ENCODE measurements at regions not wholly inside any gene's neighbourhood (a gene's known extent, or its start where the extent isn't known, plus 50 kb on each side); places are given as distances from the start of the nearest gene placed in this dataset.

DNA sequence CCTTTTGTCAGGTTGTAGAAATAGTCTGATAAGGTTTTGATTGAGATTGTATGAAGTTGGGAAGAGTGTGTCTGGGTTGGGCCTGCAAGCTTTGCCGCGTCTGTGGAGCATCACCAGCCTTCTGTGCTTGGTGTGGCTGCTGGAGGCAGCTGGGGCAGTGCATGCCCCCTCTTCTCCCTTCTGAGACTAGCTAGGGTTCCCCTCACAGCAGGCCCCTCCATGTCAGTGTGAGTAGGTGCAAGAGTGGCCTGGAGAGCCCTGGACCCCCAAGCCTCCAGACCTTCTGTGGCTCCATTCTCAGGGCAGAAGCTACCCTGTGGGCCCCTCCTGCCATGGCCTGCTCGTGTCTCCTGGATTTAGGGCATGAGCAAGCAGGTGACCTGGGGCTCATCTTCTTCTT is 914.2 kb downstream of the TBC1D22A start:
- Histone ChIP-seq H3K27me3 (ENCODE audit: low read length) (no peaks in the 10 kb centered on the region), H3K79me2 (ENCODE audit: low read length) (no peaks in the 10 kb centered on the region), H3K4me1 (ENCODE audit: low read length) (no peaks in the 10 kb centered on the region), H3K4me3 (ENCODE audit: low read length) (no peak overlapping the region), H3K9ac (ENCODE audit: low read length) (no peak overlapping the region), H3K4me2 (ENCODE audit: low read depth, low read length, poor library complexity, severe bottlenecking) (no peak overlapping the region), H3K27ac (ENCODE audit: low read length) (no peak overlapping the region), H4K20me1 (ENCODE audit: insufficient read depth, low read depth, low read length) (no peaks in the 10 kb centered on the region), H3K36me3 (ENCODE audit: insufficient read depth, low read length) (no peaks in the 10 kb centered on the region), H2AFZ (ENCODE audit: low read length) (no peak overlapping the region), H3K9me3 (ENCODE audit: low read length) (no peaks in the 10 kb centered on the region), H3K9me2 (replicated peaks; ENCODE audit: insufficient read depth, low read length) (no peaks in the 10 kb centered on the region)
- DNase-seq = no peak

DNA sequence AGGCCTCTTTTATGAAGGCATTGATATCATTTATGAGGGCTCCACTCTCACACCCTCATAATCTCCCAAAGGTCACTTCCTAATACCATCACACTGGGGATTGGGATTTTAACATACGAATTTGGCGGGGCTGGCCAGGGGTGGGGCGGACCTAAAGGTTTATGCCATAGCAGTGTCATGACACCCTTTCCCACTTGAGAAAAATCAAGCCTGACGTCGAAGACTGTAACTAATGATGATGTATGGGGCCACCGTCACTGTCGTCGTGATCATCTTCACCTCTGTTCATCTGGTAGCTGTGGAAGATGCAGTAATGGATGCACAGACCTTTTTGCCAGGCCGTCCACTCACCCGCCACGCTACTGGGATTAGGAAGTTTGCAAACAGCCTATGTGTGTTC is 912.1 kb downstream of the TBC1D22A start:
- Histone ChIP-seq H3K36me3 (ENCODE audit: insufficient read depth, low read length) (no peaks in the 10 kb centered on the region), H3K27me3 (ENCODE audit: low read length) (no peaks in the 10 kb centered on the region), H3K4me3 (ENCODE audit: low read length) (no peak overlapping the region), H3K9ac (ENCODE audit: low read length) (no peak overlapping the region), H3K4me1 (ENCODE audit: low read length) (no peaks in the 10 kb centered on the region), H3K79me2 (ENCODE audit: low read length) (no peaks in the 10 kb centered on the region), H3K9me2 (replicated peaks; ENCODE audit: insufficient read depth, low read length) (no peaks in the 10 kb centered on the region), H3K27ac (ENCODE audit: low read length) (no peak overlapping the region), H3K4me2 (ENCODE audit: low read depth, low read length, poor library complexity, severe bottlenecking) (no peak overlapping the region), H4K20me1 (ENCODE audit: insufficient read depth, low read depth, low read length) (no peaks in the 10 kb centered on the region), H3K9me3 (ENCODE audit: low read length) (no peaks in the 10 kb centered on the region), H2AFZ (ENCODE audit: low read length) (no peak overlapping the region)
- no peak for DNase-seq

- Histone ChIP-seq H3K9me3 (ENCODE audit: low read length) (no peaks in the 10 kb centered on the region), H3K9ac (ENCODE audit: low read length) (no peak overlapping the region), H3K79me2 (ENCODE audit: low read length) (no peaks in the 10 kb centered on the region), H2AFZ (ENCODE audit: low read length) (no peak overlapping the region), H3K4me2 (ENCODE audit: low read depth, low read length, poor library complexity, severe bottlenecking) (no peak overlapping the region), H3K4me1 (ENCODE audit: low read length) (no peaks in the 10 kb centered on the region), H3K9me2 (replicated peaks; ENCODE audit: insufficient read depth, low read length) (no peaks in the 10 kb centered on the region), H3K27me3 (ENCODE audit: low read length) (no peaks in the 10 kb centered on the region), H3K4me3 (ENCODE audit: low read length) (no peak overlapping the region), H4K20me1 (ENCODE audit: insufficient read depth, low read depth, low read length) (no peaks in the 10 kb centered on the region), H3K36me3 (ENCODE audit: insufficient read depth, low read length) (no peaks in the 10 kb centered on the region), H3K27ac (ENCODE audit: low read length) (no peak overlapping the region)
- DNase-seq = no peak
Measured at GRCh38 chr22:47673557-47673956, 911.1 kb downstream of the TBC1D22A start.

DNA sequence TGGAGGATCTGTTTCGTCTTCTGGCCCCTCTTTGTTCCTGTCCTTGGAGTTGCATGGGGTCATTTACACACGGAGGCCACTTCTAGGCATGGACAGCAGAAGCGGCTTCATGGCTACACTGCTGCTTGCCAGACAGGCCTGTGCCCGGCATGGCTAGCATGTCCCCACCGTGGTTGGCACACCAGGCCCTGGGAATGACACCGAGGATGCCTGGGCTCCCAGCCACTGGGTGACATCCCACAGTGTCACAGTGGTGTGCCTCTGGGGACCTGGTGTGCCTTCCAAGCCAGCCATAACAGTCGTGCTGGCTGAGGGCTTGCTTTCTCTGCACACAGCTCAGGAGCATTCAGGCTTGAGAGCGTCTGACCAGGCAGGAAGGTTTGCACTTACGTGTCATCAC is 910.1 kb downstream of the TBC1D22A start:
- Histone ChIP-seq H4K20me1 (ENCODE audit: insufficient read depth, low read depth, low read length) (no peaks in the 10 kb centered on the region), H3K4me2 (ENCODE audit: low read depth, low read length, poor library complexity, severe bottlenecking) (no peak overlapping the region), H3K4me1 (ENCODE audit: low read length) (no peaks in the 10 kb centered on the region), H3K9me3 (ENCODE audit: low read length) (no peaks in the 10 kb centered on the region), H3K27me3 (ENCODE audit: low read length) (no peaks in the 10 kb centered on the region), H3K27ac (ENCODE audit: low read length) (no peak overlapping the region), H3K79me2 (ENCODE audit: low read length) (no peaks in the 10 kb centered on the region), H3K9ac (ENCODE audit: low read length) (no peak overlapping the region), H3K9me2 (replicated peaks; ENCODE audit: insufficient read depth, low read length) (no peaks in the 10 kb centered on the region), H2AFZ (ENCODE audit: low read length) (no peak overlapping the region), H3K36me3 (ENCODE audit: insufficient read depth, low read length) (no peaks in the 10 kb centered on the region), H3K4me3 (ENCODE audit: low read length) (no peak overlapping the region)
- DNase-seq = no peak

GRCh38 chr22:47665151-47665550 is 902.7 kb downstream of the TBC1D22A start:
- Histone ChIP-seq H3K79me2 (ENCODE audit: low read length) (no peaks in the 10 kb centered on the region), H4K20me1 (ENCODE audit: insufficient read depth, low read depth, low read length) (no peaks in the 10 kb centered on the region), H3K27me3 (ENCODE audit: low read length) (no peaks in the 10 kb centered on the region), H2AFZ (ENCODE audit: low read length) (no peak overlapping the region), H3K4me2 (ENCODE audit: low read depth, low read length, poor library complexity, severe bottlenecking) (no peak overlapping the region), H3K9me3 (ENCODE audit: low read length) (no peaks in the 10 kb centered on the region), H3K36me3 (ENCODE audit: insufficient read depth, low read length) (no peaks in the 10 kb centered on the region), H3K4me1 (ENCODE audit: low read length) (no peaks in the 10 kb centered on the region), H3K4me3 (ENCODE audit: low read length) (no peak overlapping the region), H3K9me2 (replicated peaks; ENCODE audit: insufficient read depth, low read length) (no peaks in the 10 kb centered on the region), H3K9ac (ENCODE audit: low read length) (no peak overlapping the region), H3K27ac (ENCODE audit: low read length) (no peak overlapping the region)
- no peak for DNase-seq

DNA sequence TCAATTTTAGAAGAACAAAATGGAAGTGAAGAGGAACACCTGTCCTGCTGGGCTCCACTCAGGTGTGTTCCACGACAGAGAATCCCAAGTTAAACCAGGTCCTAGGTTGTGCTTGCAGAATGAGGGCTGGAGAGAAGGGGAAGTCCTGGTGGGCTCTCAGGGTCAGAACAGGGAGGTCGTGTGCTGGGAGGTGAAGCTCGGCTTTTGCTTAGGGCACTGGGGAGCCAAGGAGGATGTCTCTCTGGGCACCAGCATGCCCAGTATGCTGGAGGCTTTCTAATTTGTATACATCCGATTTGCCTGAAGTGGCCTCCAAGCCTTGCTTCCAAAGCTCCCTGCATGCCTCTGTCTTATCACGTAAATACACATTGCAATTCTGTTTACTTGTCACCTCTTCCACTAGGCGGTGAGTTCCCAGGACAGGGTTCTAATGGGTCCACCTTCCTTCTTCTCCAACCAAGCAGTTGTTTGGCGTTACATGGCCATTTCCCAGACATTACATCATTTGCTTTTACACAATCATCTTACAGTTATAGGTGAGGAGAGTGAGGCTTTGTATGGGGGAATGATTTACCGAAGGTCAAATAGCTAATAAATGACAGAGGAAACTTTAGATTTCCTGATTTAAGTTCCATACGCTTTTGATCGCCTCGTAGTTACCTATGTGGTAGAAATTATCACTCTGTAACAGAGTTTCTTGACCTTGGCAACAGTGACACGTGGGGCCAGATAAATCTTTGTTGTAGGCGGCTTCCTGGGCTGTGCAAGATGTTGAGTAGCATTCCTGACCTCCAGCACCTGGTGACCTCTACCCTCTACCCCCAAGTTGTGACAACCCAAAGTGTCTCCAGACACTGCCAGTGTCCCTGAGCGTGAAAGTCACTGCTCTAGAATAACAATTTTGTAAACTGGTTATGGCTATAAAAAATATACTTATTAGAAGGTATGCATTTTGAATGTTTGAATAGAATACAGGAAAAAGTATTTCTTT is 901.5 kb downstream of the TBC1D22A start:
- no peak for DNase-seq
- Histone ChIP-seq H3K36me3 (ENCODE audit: insufficient read depth, low read length) (no peaks in the 10 kb centered on the region), H3K9me2 (replicated peaks; ENCODE audit: insufficient read depth, low read length) (no peaks in the 10 kb centered on the region), H4K20me1 (ENCODE audit: insufficient read depth, low read depth, low read length) (no peaks in the 10 kb centered on the region), H2AFZ (ENCODE audit: low read length) (no peak overlapping the region), H3K4me2 (ENCODE audit: low read depth, low read length, poor library complexity, severe bottlenecking) (no peak overlapping the region), H3K4me1 (ENCODE audit: low read length) (no peaks in the 10 kb centered on the region), H3K27me3 (ENCODE audit: low read length) (no peaks in the 10 kb centered on the region), H3K79me2 (ENCODE audit: low read length) (no peaks in the 10 kb centered on the region), H3K27ac (ENCODE audit: low read length) (no peak overlapping the region), H3K9ac (ENCODE audit: low read length) (no peak overlapping the region), H3K4me3 (ENCODE audit: low read length) (no peak overlapping the region), H3K9me3 (ENCODE audit: low read length) (no peaks in the 10 kb centered on the region)

- no peaks in the 10 kb centered on the region for H3K4me1 ChIP-seq (ENCODE audit: low read length)
Measured at GRCh38 chr22:47659467-47660223, 897.2 kb downstream of the TBC1D22A start.

DNA sequence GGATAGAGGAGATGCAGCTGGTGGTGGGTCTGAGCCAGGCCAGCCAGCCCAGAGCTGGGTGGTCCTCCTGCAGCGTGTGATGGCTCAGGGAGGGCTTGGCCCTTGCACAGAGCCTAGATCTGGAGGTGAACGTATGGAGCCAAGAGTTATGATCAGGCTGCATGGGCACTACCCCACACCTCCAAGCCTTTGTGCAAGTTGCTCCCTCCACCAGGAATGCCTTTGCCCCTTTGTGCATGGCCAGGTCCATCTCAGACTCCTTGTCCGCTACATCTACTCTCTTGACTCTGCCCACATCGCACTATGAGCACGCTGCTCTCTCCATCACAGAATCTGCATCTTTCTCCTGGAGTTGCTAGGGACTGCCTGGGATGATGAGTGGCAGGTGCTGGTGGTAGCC is 895.7 kb downstream of the TBC1D22A start:
- Histone ChIP-seq H3K9me3 (ENCODE audit: low read length) (no peaks in the 10 kb centered on the region), H3K9ac (ENCODE audit: low read length) (no peak overlapping the region)
- DNase-seq = no peak

More at GRCh38 chr22:47659467-47660223, 897.2 kb downstream of the TBC1D22A start:
- Histone ChIP-seq H3K9me2 (replicated peaks; ENCODE audit: insufficient read depth, low read length) (no peaks in the 10 kb centered on the region), H4K20me1 (ENCODE audit: insufficient read depth, low read depth, low read length) (no peaks in the 10 kb centered on the region), H3K27me3 (ENCODE audit: low read length) (no peaks in the 10 kb centered on the region), H3K4me2 (ENCODE audit: low read depth, low read length, poor library complexity, severe bottlenecking) (no peak overlapping the region), H3K4me3 (ENCODE audit: low read length) (no peak overlapping the region), H3K9ac (ENCODE audit: low read length) (no peak overlapping the region), H3K79me2 (ENCODE audit: low read length) (no peaks in the 10 kb centered on the region), H3K36me3 (ENCODE audit: insufficient read depth, low read length) (no peaks in the 10 kb centered on the region), H3K9me3 (ENCODE audit: low read length) (no peaks in the 10 kb centered on the region), H2AFZ (ENCODE audit: low read length) (no peak overlapping the region), H3K27ac (ENCODE audit: low read length) (no peak overlapping the region)
- no peak for DNase-seq

More for the DNA sequence above, 895.7 kb downstream of the TBC1D22A start:
- H3K27me3 ChIP-seq (ENCODE audit: low read length) = no peaks in the 10 kb centered on the region
- no peaks in the 10 kb centered on the region for H3K4me1 ChIP-seq (ENCODE audit: low read length)
- H3K4me2 ChIP-seq (ENCODE audit: low read depth, low read length, poor library complexity, severe bottlenecking) = no peak overlapping the region
- no peaks in the 10 kb centered on the region for H3K36me3 ChIP-seq (ENCODE audit: insufficient read depth, low read length)
- no peaks in the 10 kb centered on the region for H3K79me2 ChIP-seq (ENCODE audit: low read length)
- peaks cover 3% of the 10 kb centered on the region; the same call in 1 of the 2 replicates for H3K9me2 ChIP-seq (replicated peaks; ENCODE audit: insufficient read depth, low read length)
- H4K20me1 ChIP-seq (ENCODE audit: insufficient read depth, low read depth, low read length) = no peaks in the 10 kb centered on the region
- H3K27ac ChIP-seq (ENCODE audit: low read length) = no peak overlapping the region
- no peak overlapping the region for H2AFZ ChIP-seq (ENCODE audit: low read length)
- no peak overlapping the region for H3K4me3 ChIP-seq (ENCODE audit: low read length)

All from Karpas-422 (cell line).